IMR-90 (cell line): ENCODE measurements at regions not wholly inside any gene's neighbourhood (a gene's known extent, or its start where the extent isn't known, plus 50 kb on each side); places are given as distances from the start of the nearest gene placed in this dataset.

Source experiments
- ATAC-seq: fragments of 200-7000 bp; cut with Tn5 transposase; 2 replicates; pipeline ENCODE4 v1.9.1; 2020; ENCODE audit warnings: low read depth, mild to moderate bottlenecking, moderate library complexity
- BruUV-seq: library from RNA; stranded (reverse); fragments of 400-500 nt; replicated peaks from 2 replicates; lab custom pipeline; 2021; lab: Mats Ljungman, UMichigan
- CTCF ChIA-PET: fragments of 300-600 bp; formaldehyde crosslinking; extraction: SDS; loops from one replicate; lab custom pipeline; 2021; ENCODE audit warnings: antibody characterized with exemption; lab: Yijun Ruan, JAX
- POLR2A ChIA-PET: fragments of 300-600 bp; sonication (Branson Sonifier 250); formaldehyde crosslinking; loops from one replicate; lab custom pipeline; 2022; ENCODE audit warnings: antibody characterized with exemption; ENCODE audit not compliant: unreplicated experiment; lab: Charles Lee
- DNase-seq: peaks from one replicate; pipeline ENCODE4 v3.0.0; 2013
- H2AFZ ChIP-seq: replicated peaks from 2 replicates; pipeline ENCODE3; 2013; ENCODE audit warnings: low read length, mild to moderate bottlenecking; ENCODE audit not compliant: poor library complexity
- H2AK5ac ChIP-seq: 2 replicates; pipeline ENCODE4 v1.6.1; 2013; ENCODE audit warnings: low read depth, low read length, inconsistent platforms
- H2AK9ac ChIP-seq: replicated peaks from 2 replicates; pipeline ENCODE3; 2013; ENCODE audit warnings: mild to moderate bottlenecking, low read depth, low read length, moderate library complexity; ENCODE audit not compliant: poor library complexity
- H2BK120ac ChIP-seq: 2 replicates; pipeline ENCODE4 v1.6.1; 2013; ENCODE audit warnings: low read depth, low read length, inconsistent platforms
- H2BK15ac ChIP-seq: 3 replicates; pipeline ENCODE4 v1.6.1; 2013; ENCODE audit warnings: low read depth, low read length, inconsistent platforms
- H2BK20ac ChIP-seq: 2 replicates; pipeline ENCODE4 v1.6.1; 2013; ENCODE audit warnings: low read depth, mild to moderate bottlenecking, inconsistent platforms, low read length, moderate library complexity
- H2BK5ac ChIP-seq: 2 replicates; pipeline ENCODE4 v1.6.1; 2013; ENCODE audit warnings: mild to moderate bottlenecking, low read depth, low read length, inconsistent platforms; ENCODE audit not compliant: poor library complexity, severe bottlenecking
- H3K14ac ChIP-seq: replicated peaks from 2 replicates; pipeline ENCODE4 v1.6.1; 2013; ENCODE audit warnings: low read depth, low read length, inconsistent platforms
- H3K18ac ChIP-seq: 2 replicates; pipeline ENCODE4 v1.6.1; 2013; ENCODE audit warnings: low read depth, low read length, control low read depth
- H3K23ac ChIP-seq: 2 replicates; pipeline ENCODE4 v1.6.1; 2013; ENCODE audit warnings: low read depth, low read length, inconsistent platforms
- H3K27ac ChIP-seq: 2 replicates; pipeline ENCODE4 v1.5.1; 2013; ENCODE audit warnings: mild to moderate bottlenecking, control low read depth, low read length; ENCODE audit not compliant: insufficient read depth
- H3K27me3 ChIP-seq: 2 replicates; pipeline ENCODE4 v1.6.1; 2013; ENCODE audit warnings: low read length; ENCODE audit not compliant: control insufficient read depth, insufficient read depth
- H3K36me3 ChIP-seq: 2 replicates; pipeline ENCODE4 v1.6.1; 2013; ENCODE audit warnings: low read length, mixed read lengths; ENCODE audit not compliant: control insufficient read depth, insufficient read depth
- H3K4ac ChIP-seq: 2 replicates; pipeline ENCODE4 v1.6.1; 2013; ENCODE audit warnings: low read depth, low read length, inconsistent platforms
- H3K4me1 ChIP-seq: 2 replicates; pipeline ENCODE4 v1.6.1; 2013; ENCODE audit warnings: low read length, mixed read lengths; ENCODE audit not compliant: control insufficient read depth, insufficient read depth
- H3K4me2 ChIP-seq: 2 replicates; pipeline ENCODE4 v1.6.1; 2013; ENCODE audit warnings: low read depth, mild to moderate bottlenecking, control low read depth, low read length, moderate library complexity
- H3K4me3 ChIP-seq: 2 replicates; pipeline ENCODE4 v1.5.1; 2013; ENCODE audit warnings: low read depth, mild to moderate bottlenecking, control low read depth, low read length, moderate library complexity; ENCODE audit not compliant: insufficient read depth
- H3K56ac ChIP-seq: 2 replicates; pipeline ENCODE4 v1.6.1; 2013; ENCODE audit warnings: low read length, inconsistent platforms; ENCODE audit not compliant: insufficient read depth; ENCODE audit errors: extremely low read depth
- H3K79me1 ChIP-seq, 2 experiments: 2 replicates each; pipeline ENCODE4 v1.6.1; 2013; ENCODE audit warnings: low read length in 2 of 2, inconsistent platforms in 1 of 2, low read depth in 1 of 2
- H3K9ac ChIP-seq: 2 replicates; pipeline ENCODE4 v1.6.1; 2013; ENCODE audit warnings: low read depth, low read length, control low read depth
- H3K9me1 ChIP-seq: 2 replicates; pipeline ENCODE4 v1.6.1; 2013; ENCODE audit warnings: low read length, inconsistent platforms; ENCODE audit not compliant: insufficient read depth
- H3K9me3 ChIP-seq: 2 replicates; pipeline ENCODE4 v1.6.1; 2013; ENCODE audit warnings: low read length; ENCODE audit not compliant: control insufficient read depth, insufficient read depth
- H4K20me1 ChIP-seq: 2 replicates; pipeline ENCODE4 v1.6.1; 2013; ENCODE audit warnings: low read length, inconsistent platforms; ENCODE audit not compliant: insufficient read depth
- H4K5ac ChIP-seq: 2 replicates; pipeline ENCODE4 v1.6.1; 2013; ENCODE audit warnings: mild to moderate bottlenecking, low read depth, low read length, control low read depth
- H4K8ac ChIP-seq, 2 experiments: 2 replicates each; pipeline ENCODE4 v1.6.1; 2013; ENCODE audit warnings: low read depth in 2 of 2, low read length in 2 of 2, control low read depth in 1 of 2, inconsistent platforms in 1 of 2
- H4K91ac ChIP-seq: 2 replicates; pipeline ENCODE4 v1.6.1; 2013; ENCODE audit warnings: low read depth, low read length, inconsistent platforms; ENCODE audit not compliant: insufficient read depth
- RAD21 ChIP-seq: IDR thresholded peaks from 2 replicates; pipeline ENCODE4 v1.6.1; 2012; ENCODE audit warnings: low read length, improper control_type of control experiment
- SMC3 ChIP-seq: fragments of 150-350 bp; IDR thresholded peaks from 2 replicates; pipeline ENCODE4 v1.6.1; 2016; ENCODE audit warnings: low read depth, mild to moderate bottlenecking, antibody characterized with exemption, low read length, moderate library complexity
- WGBS, 2 experiments: methylation state at CpG; one replicate each; pipeline versions ENCODE4 v1.1.5 to v1.1.7; 2013; ENCODE audit warnings: missing lambda C conversion rate in 2 of 2; ENCODE audit not compliant: insufficient read length in 1 of 2; ENCODE audit errors: extremely low coverage in 2 of 2; 5-methylcytosine and 5-hydroxymethylcytosine counted together
- dilution Hi-C: fragments of 300-500 bp; cut with HindIII; formaldehyde crosslinking; loops from one replicate; pipeline ENCODE4 v1.14.3; 2018; ENCODE audit warnings: low sequenced_read_pairs; ENCODE audit not compliant: unreplicated experiment
- in situ Hi-C: fragments of 300-500 bp; cut with MboI; formaldehyde crosslinking; loops from 3 replicates; pipeline ENCODE4 v1.14.3; 2019; ENCODE audit warnings: low sequenced_read_pairs, inconsistent platforms, mixed read lengths
- intact Hi-C: fragments of 100-400 bp; cut with micrococcal nuclease; formaldehyde crosslinking; loops from 2 replicates; pipeline ENCODE4 v1.10.0; 2022

GRCh38 chr5:38715696-38716095 lies 130.1 kb upstream of the OSMR start:
- ChIA-PET POLR2A (interaction anchor here (0.6 kb wide), 1 partner anchor 69 kb away, joined by 10 read pairs; no protein-coding TSS in a partner anchor), CTCF (no interaction called here)
- no peak overlapping the region for H4K8ac ChIP-seq
- no peak overlapping the region for H3K23ac ChIP-seq
- no CpG with 5 or more reads among the region's 1 CpG for WGBS, 2 experiments
- no peak overlapping the region for H3K9ac ChIP-seq
- H3K27ac ChIP-seq = no peak overlapping the region
- intact Hi-C loops = no loop called here
- no peak overlapping the region for H3K14ac ChIP-seq
- no peak overlapping the region for H3K18ac ChIP-seq
- no peaks in the 10 kb centered on the region for H3K79me1 ChIP-seq
- H2AFZ ChIP-seq = no peak overlapping the region
- H3K27me3 ChIP-seq = peaks cover 1% of the 10 kb centered on the region; the same call in 1 of the 2 replicates
- no peak overlapping the region for H3K4me3 ChIP-seq
- no peak overlapping the region for H2BK20ac ChIP-seq
- DNase-seq (peak; percentile 2), ATAC-seq (no peak)
- no peak overlapping the region for H2AK9ac ChIP-seq
- no peaks in the 10 kb centered on the region for H3K9me1 ChIP-seq
- no peak overlapping the region for H3K4me2 ChIP-seq
- H3K36me3 ChIP-seq = no peaks in the 10 kb centered on the region
- H2AK5ac ChIP-seq = no peak overlapping the region
- no peak overlapping the region for H3K56ac ChIP-seq
- no peak overlapping the region for H4K5ac ChIP-seq
- in situ Hi-C loops = no loop called here
- peaks cover 6% of the 10 kb centered on the region for H3K4me1 ChIP-seq
- H2BK15ac ChIP-seq = no peak overlapping the region
- no peaks in the 10 kb centered on the region for H3K9me3 ChIP-seq
- H4K91ac ChIP-seq = no peak overlapping the region
- BruUV-seq = no TSS peak
- H2BK120ac ChIP-seq = no peak overlapping the region
- no peak overlapping the region for H3K4ac ChIP-seq
- dilution Hi-C loops = no loop called here
- H2BK5ac ChIP-seq = no peak overlapping the region
- no peaks in the 10 kb centered on the region for H4K20me1 ChIP-seq
- TF ChIP-seq RAD21 (no peak), SMC3 (no peak)
